DND-41 (cell line): ENCODE measurements at regions not wholly inside any gene's neighbourhood (a gene's known extent, or its start where the extent isn't known, plus 50 kb on each side); places are given as distances from the start of the nearest gene placed in this dataset.

Experiments
- ATAC-seq: fragments of 200-7000 bp; cut with Tn5 transposase; 3 replicates; pipeline ENCODE4 v1.9.1; 2021; ENCODE audit warnings: low read depth; ENCODE audit not compliant: insufficient read depth
- DNase-seq: peaks from one replicate; pipeline ENCODE4 v3.0.0-alpha.2; 2020
- H2AFZ ChIP-seq: 2 replicates; pipeline ENCODE4 v1.6.0; 2012; ENCODE audit warnings: low read depth, low read length
- H3K27ac ChIP-seq: 2 replicates; pipeline ENCODE4 v1.5.1; 2012; ENCODE audit warnings: low read length, inconsistent platforms
- H3K27me3 ChIP-seq: fragments of 200-600 bp; sonication (generic); 2 replicates; pipeline ENCODE4 v1.6.0; 2012; ENCODE audit warnings: low read length, mild to moderate bottlenecking, inconsistent platforms; ENCODE audit not compliant: insufficient read depth, poor library complexity
- H3K36me3 ChIP-seq: 2 replicates; pipeline ENCODE4 v1.5.1; 2012; ENCODE audit warnings: low read length, inconsistent platforms; ENCODE audit not compliant: insufficient read depth
- H3K4me1 ChIP-seq: 2 replicates; pipeline ENCODE4 v1.5.1; 2012; ENCODE audit warnings: mild to moderate bottlenecking, low read length; ENCODE audit not compliant: insufficient read depth
- H3K4me2 ChIP-seq: 2 replicates; pipeline ENCODE4 v1.6.0; 2012; ENCODE audit warnings: mild to moderate bottlenecking, moderate library complexity, low read length, inconsistent platforms; ENCODE audit not compliant: insufficient read depth
- H3K4me3 ChIP-seq, 2 experiments: fragments of 200-600 bp in 1 of 2; shearing (Covaris generic) in 1 of 2; 2 replicates each; pipeline ENCODE4 v1.5.1; 2012 to 2016; ENCODE audit warnings: inconsistent platforms in 2 of 2, low read length in 2 of 2, mild to moderate bottlenecking in 2 of 2, low read depth in 1 of 2, moderate library complexity in 1 of 2
- H3K79me2 ChIP-seq: 2 replicates; pipeline ENCODE4 v1.6.0; 2012; ENCODE audit warnings: low read length, inconsistent platforms; ENCODE audit not compliant: insufficient read depth
- H3K9ac ChIP-seq: 2 replicates; pipeline ENCODE4 v1.6.0; 2012; ENCODE audit warnings: low read depth, mild to moderate bottlenecking, inconsistent platforms, low read length, moderate library complexity
- H3K9me3 ChIP-seq: 2 replicates; pipeline ENCODE4 v1.5.1; 2012; ENCODE audit warnings: low read length, moderate library complexity, mild to moderate bottlenecking, inconsistent platforms; ENCODE audit not compliant: insufficient read depth, severe bottlenecking
- H4K20me1 ChIP-seq: 2 replicates; pipeline ENCODE4 v1.6.0; 2012; ENCODE audit warnings: low read length; ENCODE audit not compliant: insufficient read depth
- EZH2 ChIP-seq: IDR thresholded peaks from 3 replicates; pipeline ENCODE4 v1.6.1; 2012; ENCODE audit warnings: borderline replicate concordance, low read depth, mild to moderate bottlenecking, moderate library complexity, low read length, inconsistent platforms; ENCODE audit not compliant: severe bottlenecking
- TF ChIP-seq, protein P1 (sequence below): IDR thresholded peaks from 2 replicates; pipeline ENCODE4 v1.5.1; 2012; ENCODE audit warnings: borderline replicate concordance, low read length, moderate library complexity, mild to moderate bottlenecking; ENCODE audit not compliant: poor library complexity, severe bottlenecking; ENCODE audit errors: extremely low read depth

DNA sequence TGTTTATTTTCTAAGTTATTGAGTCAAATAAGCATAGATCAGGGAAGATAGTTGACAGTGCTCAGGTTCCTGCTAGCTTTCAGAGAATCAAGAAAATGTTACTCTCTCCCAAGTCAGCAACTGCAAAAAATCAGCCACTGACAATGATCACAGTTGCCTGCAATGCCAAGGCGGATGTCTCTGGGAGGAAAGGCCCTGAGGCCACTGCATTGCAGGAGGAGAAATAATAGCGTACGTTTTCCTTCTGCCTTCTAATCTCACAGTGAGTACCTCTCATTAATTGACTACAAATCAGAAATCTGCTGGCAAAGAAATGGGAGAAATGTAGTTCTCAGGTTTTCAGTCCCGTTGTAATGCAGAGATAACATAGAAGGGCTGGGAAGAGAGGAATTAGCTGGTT, 54.0 kb upstream of the SPON1 start:
- no peak overlapping the region for H2AFZ ChIP-seq
- no peaks in the 10 kb centered on the region for H3K36me3 ChIP-seq
- H4K20me1 ChIP-seq, result no peaks in the 10 kb centered on the region
- H3K27ac ChIP-seq, result no peak overlapping the region
- ATAC-seq (no peak), DNase-seq (no peak)
- no peak for TF ChIP-seq EZH2
- TF ChIP-seq, protein P1, sequence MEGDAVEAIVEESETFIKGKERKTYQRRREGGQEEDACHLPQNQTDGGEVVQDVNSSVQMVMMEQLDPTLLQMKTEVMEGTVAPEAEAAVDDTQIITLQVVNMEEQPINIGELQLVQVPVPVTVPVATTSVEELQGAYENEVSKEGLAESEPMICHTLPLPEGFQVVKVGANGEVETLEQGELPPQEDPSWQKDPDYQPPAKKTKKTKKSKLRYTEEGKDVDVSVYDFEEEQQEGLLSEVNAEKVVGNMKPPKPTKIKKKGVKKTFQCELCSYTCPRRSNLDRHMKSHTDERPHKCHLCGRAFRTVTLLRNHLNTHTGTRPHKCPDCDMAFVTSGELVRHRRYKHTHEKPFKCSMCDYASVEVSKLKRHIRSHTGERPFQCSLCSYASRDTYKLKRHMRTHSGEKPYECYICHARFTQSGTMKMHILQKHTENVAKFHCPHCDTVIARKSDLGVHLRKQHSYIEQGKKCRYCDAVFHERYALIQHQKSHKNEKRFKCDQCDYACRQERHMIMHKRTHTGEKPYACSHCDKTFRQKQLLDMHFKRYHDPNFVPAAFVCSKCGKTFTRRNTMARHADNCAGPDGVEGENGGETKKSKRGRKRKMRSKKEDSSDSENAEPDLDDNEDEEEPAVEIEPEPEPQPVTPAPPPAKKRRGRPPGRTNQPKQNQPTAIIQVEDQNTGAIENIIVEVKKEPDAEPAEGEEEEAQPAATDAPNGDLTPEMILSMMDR, result no peak
- no peak overlapping the region for H3K4me3 ChIP-seq
- H3K4me1 ChIP-seq, result no peaks in the 10 kb centered on the region
- no peak overlapping the region for H3K4me2 ChIP-seq
- H3K79me2 ChIP-seq, result no peaks in the 10 kb centered on the region
- H3K9me3 ChIP-seq, result no peaks in the 10 kb centered on the region
- no peak overlapping the region for H3K9ac ChIP-seq
- peaks cover 5% of the 10 kb centered on the region for H3K27me3 ChIP-seq
